ENCODE measurements at regions not wholly inside any gene's neighbourhood (a gene's known extent, or its start where the extent isn't known, plus 50 kb on each side); places are given as distances from the start of the nearest gene placed in this dataset.
A peak's percentile ranks its signal among the peaks of the same experiment; 100 is the strongest.

DNA sequence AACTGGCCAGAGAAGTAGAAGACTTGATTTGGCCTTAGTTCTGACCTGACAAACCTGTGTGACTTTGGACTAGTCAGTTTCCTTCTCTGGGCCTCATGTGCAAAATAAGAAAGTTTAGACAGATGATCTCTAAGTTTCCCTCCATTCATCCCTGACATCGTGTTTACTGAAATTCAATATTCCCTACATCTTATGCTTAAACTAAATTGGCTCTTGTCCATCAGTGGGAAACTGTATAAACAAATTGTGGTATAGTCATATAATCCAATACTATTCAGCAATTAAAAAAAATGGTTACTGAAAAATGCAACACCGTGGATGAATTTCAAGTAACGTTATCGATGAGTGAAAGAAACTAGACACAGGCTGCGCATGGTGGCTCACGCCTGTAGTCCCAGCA is 64.4 kb upstream of the HRH1 start:
- no peak for DNase-seq (ENCODE audit: low read depth in 2 of 2)

- no peak for DNase-seq (ENCODE audit: low read depth in 2 of 2)
These were observed 63.7 kb upstream of the HRH1 start for GRCh38 chr3:11090551-11090950.

GRCh38 chr3:11091088-11091590 is 63.2 kb upstream of the HRH1 start:
- DNase-seq (ENCODE audit: low read depth in 2 of 2), result no peak

DNA sequence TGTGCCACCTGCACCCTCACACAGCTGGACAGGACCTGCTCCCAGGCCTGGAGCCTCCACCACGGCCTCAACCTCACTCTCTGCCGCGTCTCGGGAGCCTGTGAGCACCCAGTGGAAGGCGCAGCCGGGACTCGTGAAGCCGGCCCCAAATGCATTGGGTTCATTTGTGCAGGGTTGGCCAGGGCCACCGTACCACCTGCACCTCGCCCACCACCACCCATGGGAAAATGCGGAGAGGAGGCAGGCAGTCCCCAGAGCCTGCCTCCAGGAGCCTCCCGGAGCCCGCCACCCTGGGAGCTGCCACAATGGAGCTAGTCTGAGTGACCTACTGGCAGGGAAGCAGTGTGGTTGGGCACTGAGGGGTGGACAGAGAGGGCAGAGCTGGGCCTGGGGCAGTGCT is 62.5 kb upstream of the HRH1 start:
- no peak for DNase-seq (ENCODE audit: low read depth in 2 of 2)

DNA sequence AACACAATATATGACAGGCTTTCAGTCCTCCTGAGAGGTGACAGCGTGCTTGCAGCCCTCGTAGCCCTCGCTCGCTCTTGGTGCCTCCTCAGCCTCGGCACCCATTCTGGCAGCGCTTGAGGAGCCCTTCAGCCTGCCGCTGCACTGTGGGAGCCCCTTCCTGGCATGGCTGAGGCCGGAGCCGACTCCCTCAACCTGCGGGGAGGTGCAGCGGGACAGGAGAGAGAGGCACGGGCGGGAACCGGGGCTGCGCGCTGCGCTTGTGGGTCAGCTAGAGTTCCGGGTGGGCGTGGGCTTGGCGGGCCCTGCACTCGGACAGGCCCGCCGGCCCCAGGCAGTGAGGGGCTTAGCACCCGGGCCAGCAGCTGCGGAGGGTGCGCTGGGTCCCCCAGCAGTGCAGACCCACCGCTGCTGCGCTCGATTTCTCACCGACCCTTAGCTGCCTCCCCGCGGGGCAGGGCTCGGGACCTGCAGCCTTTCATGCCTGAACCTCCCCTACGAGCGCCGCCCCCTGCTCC is 60.4 kb upstream of the HRH1 start:
- DNase-seq (ENCODE audit: low read depth in 2 of 2), result no peak

- no peak for DNase-seq (ENCODE audit: low read depth in 2 of 2)
These were observed 58.4 kb upstream of the HRH1 start for GRCh38 chr3:11095932-11096265.

DNA sequence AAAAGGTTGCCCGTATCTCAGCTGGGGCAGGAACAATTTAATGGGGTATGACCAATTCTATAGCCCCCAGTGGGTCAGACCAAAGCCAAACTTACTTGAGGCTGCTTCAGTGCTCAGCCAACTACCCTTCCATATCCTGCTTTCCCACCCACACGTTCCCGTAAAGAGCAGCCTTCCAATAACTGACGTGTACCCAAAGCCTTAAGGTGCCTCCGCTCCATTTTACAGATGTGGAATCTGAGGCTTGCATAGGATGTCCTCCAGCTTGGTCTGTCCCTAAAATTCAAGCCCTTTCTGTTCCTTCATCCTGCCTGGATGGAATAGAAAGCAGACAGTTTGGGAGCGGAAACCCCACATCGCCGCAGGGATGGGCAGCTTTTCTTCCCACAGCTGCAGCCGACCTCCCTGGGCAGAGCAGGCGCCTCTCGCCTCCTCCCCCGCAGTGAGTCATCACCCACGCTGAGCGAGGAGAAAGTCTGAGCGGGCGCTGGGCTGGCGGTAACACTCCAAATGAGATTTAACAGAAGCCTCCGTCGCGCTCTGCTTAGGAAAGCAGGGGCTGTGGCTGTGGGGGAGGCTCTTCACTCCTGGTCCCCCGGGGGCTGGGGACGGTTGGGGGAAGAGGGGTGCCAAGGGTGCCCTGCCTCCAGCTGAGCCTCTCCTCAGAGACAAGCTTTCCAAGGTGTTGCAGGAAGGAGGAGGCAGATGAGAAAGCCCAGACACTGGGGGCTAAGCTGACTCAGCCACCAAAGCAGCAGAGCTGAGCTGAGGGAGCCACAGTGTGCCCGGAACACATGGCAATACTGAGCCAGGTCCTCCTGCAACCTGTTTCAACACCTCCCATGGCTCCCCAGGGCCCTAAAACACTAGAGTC is 57.8 kb upstream of the HRH1 start:
- DNase-seq (ENCODE audit: low read depth in 2 of 2), result peak in 1 of 2 donors; percentile 54

DNA sequence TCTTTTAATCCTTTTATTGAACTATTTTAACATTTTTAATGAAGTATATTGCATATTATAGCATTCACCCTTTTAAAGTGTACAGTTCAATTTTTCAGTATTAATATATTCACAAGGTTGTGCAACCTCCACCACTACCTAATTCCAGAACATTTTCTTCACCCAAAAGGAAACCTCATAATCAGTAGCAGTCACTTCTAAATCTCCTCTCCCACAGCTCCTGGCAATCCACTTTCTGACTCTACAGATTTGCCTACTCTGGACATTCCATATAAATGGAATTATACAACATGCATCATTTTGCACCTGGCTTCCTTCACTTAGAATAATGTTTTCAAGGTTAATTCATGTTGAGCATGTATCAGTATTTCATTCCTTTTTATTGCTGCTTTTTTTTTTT is 55.0 kb upstream of the HRH1 start:
- no peak for DNase-seq (ENCODE audit: low read depth in 2 of 2)
